ENCODE measurements at regions not wholly inside any gene's neighbourhood (a gene's known extent, or its start where the extent isn't known, plus 50 kb on each side); places are given as distances from the start of the nearest gene placed in this dataset.

- DNase-seq (ENCODE audit: insufficient read length, low spot score) (peak; percentile 9), FAIRE-seq (peak; percentile 92)
Observed at GRCh38 chr14:105860615-105861580, 334.5 kb downstream of the TMEM121 start.

GRCh38 chr14:105861985-105862465 is 335.6 kb downstream of the TMEM121 start:
- FAIRE-seq (peak; percentile 91), DNase-seq (ENCODE audit: insufficient read length, low spot score) (peak; percentile 60)
- peak; percentile 81 for TF ChIP-seq TAF1 (IDR thresholded peaks at IDR 0.05; ENCODE audit: low read depth, low read length)
- TF ChIP-seq POU2F2 (IDR thresholded peaks at IDR 0.05; ENCODE audit: low read depth, low read length), result peak; percentile 86
- 0 out of 2 replicates have a peak, but pooled peaks have one; percentile 7 for TF ChIP-seq SPI1 (IDR thresholded peaks at IDR 0.05; ENCODE audit: low read depth, low read length)
- TF ChIP-seq POLR2AphosphoS5 (IDR thresholded peaks at IDR 0.05; ENCODE audit: low read depth, low read length), result peak; percentile 55; the same call in 1 of the 2 replicates
- TF ChIP-seq POLR2A (IDR thresholded peaks at IDR 0.05; ENCODE audit: low read depth, low read length), result peak; percentile 13; the same call in 1 of the 2 replicates
- TF ChIP-seq PAX5 (IDR thresholded peaks at IDR 0.05; ENCODE audit: insufficient read depth, low read length, severe bottlenecking), result peak; percentile 48

More at GRCh38 chr14:105860615-105861580, 334.5 kb downstream of the TMEM121 start:
- TF ChIP-seq PAX5 (IDR thresholded peaks at IDR 0.05; ENCODE audit: insufficient read depth, low read length, severe bottlenecking) (no peak), POLR2A (IDR thresholded peaks at IDR 0.05; ENCODE audit: low read depth, low read length) (peak; percentile 69), POLR2AphosphoS5 (IDR thresholded peaks at IDR 0.05; ENCODE audit: low read depth, low read length) (peak; percentile 36; the same call in 1 of the 2 replicates), SPI1 (IDR thresholded peaks at IDR 0.05; ENCODE audit: low read depth, low read length) (no peak), TAF1 (IDR thresholded peaks at IDR 0.05; ENCODE audit: low read depth, low read length) (peak; percentile 22; the same call in 1 of the 2 replicates), POU2F2 (IDR thresholded peaks at IDR 0.05; ENCODE audit: low read depth, low read length) (no peak)

- TF ChIP-seq SPI1 (IDR thresholded peaks at IDR 0.05; ENCODE audit: low read depth, low read length) (no peak), POLR2AphosphoS5 (IDR thresholded peaks at IDR 0.05; ENCODE audit: low read depth, low read length) (peak; percentile 50), POU2F2 (IDR thresholded peaks at IDR 0.05; ENCODE audit: low read depth, low read length) (peak; percentile 49; the same call in 1 of the 2 replicates), TAF1 (IDR thresholded peaks at IDR 0.05; ENCODE audit: low read depth, low read length) (no peak; the same call in none of the 2 replicates)
- DNase-seq (ENCODE audit: insufficient read length, low spot score) (peak; percentile 12), FAIRE-seq (peak; percentile 51)
Observed at GRCh38 chr14:105862581-105863239, 336.3 kb downstream of the TMEM121 start.

- TF ChIP-seq PAX5 (IDR thresholded peaks at IDR 0.05; ENCODE audit: insufficient read depth, low read length, severe bottlenecking), result no peak
- no peak for TF ChIP-seq SPI1 (IDR thresholded peaks at IDR 0.05; ENCODE audit: low read depth, low read length)
- TF ChIP-seq TAF1 (IDR thresholded peaks at IDR 0.05; ENCODE audit: low read depth, low read length), result no peak; the same call in 1 of the 2 replicates
- TF ChIP-seq POLR2AphosphoS5 (IDR thresholded peaks at IDR 0.05; ENCODE audit: low read depth, low read length), result peak; percentile 72
- no peak; the same call in 1 of the 2 replicates for TF ChIP-seq POLR2A (IDR thresholded peaks at IDR 0.05; ENCODE audit: low read depth, low read length)
- TF ChIP-seq POU2F2 (IDR thresholded peaks at IDR 0.05; ENCODE audit: low read depth, low read length), result no peak; the same call in 1 of the 2 replicates
- FAIRE-seq (no peak), DNase-seq (ENCODE audit: insufficient read length, low spot score) (peak; percentile 12)
Observed at GRCh38 chr14:105863296-105864108, 337.1 kb downstream of the TMEM121 start.

DNA sequence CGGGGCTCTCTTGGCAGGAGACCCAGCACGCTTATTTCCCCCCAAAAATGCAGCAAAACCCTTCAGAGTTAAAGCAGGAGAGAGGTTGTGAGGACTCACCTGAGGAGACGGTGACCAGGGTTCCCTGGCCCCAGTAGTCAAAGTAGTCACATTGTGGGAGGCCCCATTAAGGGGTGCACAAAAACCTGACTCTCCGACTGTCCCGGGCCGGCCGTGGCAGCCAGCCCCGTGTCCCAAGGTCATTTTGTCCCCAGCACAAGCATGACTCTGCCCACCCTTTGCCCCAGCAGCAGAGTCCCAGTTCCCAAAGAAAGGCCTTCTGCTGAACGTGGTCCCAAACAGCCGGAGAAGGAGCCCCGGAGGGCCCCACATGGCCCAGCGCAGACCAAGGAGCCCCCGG is 337.7 kb downstream of the TMEM121 start:
- no peak for TF ChIP-seq POLR2A (IDR thresholded peaks at IDR 0.05; ENCODE audit: low read depth, low read length)
- no peak for DNase-seq (ENCODE audit: insufficient read length, low spot score)
- no peak for FAIRE-seq

DNA sequence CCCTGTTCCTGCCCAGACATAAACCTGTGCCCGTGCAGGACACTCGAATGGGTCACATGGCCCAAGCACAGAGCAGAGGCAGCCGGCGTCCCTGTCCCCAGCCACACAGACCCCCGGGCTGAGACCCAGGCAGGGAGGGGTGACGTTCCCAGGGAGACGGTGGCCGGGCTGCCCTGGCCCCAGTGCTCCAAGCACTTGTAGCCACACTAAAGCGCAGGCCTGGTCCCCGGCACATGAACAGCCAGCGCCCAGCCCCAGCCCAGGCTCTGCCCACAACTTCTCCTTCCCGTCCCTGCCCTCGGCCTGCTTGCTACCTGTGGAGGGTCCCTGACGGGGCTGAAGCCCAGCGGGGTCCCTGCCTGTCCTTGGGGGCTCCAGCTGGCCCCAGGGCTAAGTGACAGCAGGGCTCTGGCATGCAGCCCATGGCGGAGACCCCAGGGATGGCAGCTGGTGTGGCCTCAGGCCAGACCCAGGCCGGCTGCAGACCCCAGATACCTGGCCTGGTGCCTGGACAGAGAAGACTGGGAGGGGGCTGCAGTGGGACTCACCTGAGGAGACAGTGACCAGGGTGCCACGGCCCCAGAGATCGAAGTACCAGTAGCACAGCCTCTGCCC is 338.4 kb downstream of the TMEM121 start:
- DNase-seq (ENCODE audit: insufficient read length, low spot score), result no peak
- no peak for FAIRE-seq

GRCh38 chr14:105865266-105865903 is 339.0 kb downstream of the TMEM121 start:
- no peak for TF ChIP-seq POLR2AphosphoS5 (IDR thresholded peaks at IDR 0.05; ENCODE audit: low read depth, low read length)
- no peak for TF ChIP-seq PAX5 (IDR thresholded peaks at IDR 0.05; ENCODE audit: insufficient read depth, low read length, severe bottlenecking)
- FAIRE-seq (no peak), DNase-seq (ENCODE audit: insufficient read length, low spot score) (no peak)

More for the DNA sequence above, 338.4 kb downstream of the TMEM121 start:
- no peak for TF ChIP-seq POLR2AphosphoS5 (IDR thresholded peaks at IDR 0.05; ENCODE audit: low read depth, low read length)
- TF ChIP-seq SPI1 (IDR thresholded peaks at IDR 0.05; ENCODE audit: low read depth, low read length), result no peak
- TF ChIP-seq POLR2A (IDR thresholded peaks at IDR 0.05; ENCODE audit: low read depth, low read length), result no peak
- TF ChIP-seq POU2F2 (IDR thresholded peaks at IDR 0.05; ENCODE audit: low read depth, low read length), result no peak
- TF ChIP-seq TAF1 (IDR thresholded peaks at IDR 0.05; ENCODE audit: low read depth, low read length), result no peak
- TF ChIP-seq PAX5 (IDR thresholded peaks at IDR 0.05; ENCODE audit: insufficient read depth, low read length, severe bottlenecking), result no peak
